Thyroid gland (tissue), 4 donors: ENCODE measurements at regions not wholly inside any gene's neighbourhood (a gene's known extent, or its start where the extent isn't known, plus 50 kb on each side); places are given as distances from the start of the nearest gene placed in this dataset.

ENCODE experiments used
- DNase-seq, 2 donors: peaks; one replicate each; pipeline ENCODE4 v3.0.0-alpha.2; 2019
- H3K27ac ChIP-seq, 3 donors: fragments of 200-600 bp; sonication (generic); 1 replicate in 2 of 3; 2 replicates in 1 of 3; pipeline ENCODE4 v1.5.1; 2016 to 2019; ENCODE audit warnings: mild to moderate bottlenecking in 1 of 3, moderate library complexity in 1 of 3
- H3K27me3 ChIP-seq: fragments of 200-600 bp; sonication (generic); one replicate; pipeline ENCODE4 v1.5.1; 2019
- H3K36me3 ChIP-seq, 2 donors: fragments of 200-600 bp; sonication (generic); one replicate each; pipeline ENCODE4 v1.5.1; 2016 to 2019
- H3K4me1 ChIP-seq, 2 donors: fragments of 200-600 bp; sonication (generic); one replicate each; pipeline ENCODE4 v1.5.1; 2017 to 2019
- H3K4me3 ChIP-seq, 3 donors: fragments of 200-600 bp; sonication (generic); replicated peaks in 1 of 3; 1 replicate in 2 of 3; 2 replicates in 1 of 3; pipeline ENCODE4 v1.5.1; 2016; ENCODE audit warnings: mild to moderate bottlenecking in 1 of 3
- H3K9me3 ChIP-seq: fragments of 200-600 bp; sonication (generic); one replicate; pipeline ENCODE4 v1.5.1; 2017
- CTCF ChIP-seq, 6 experiments: fragments of 200-600 bp in 3 of 6; fragments of 450-650 bp in 3 of 6; sonication (generic) in 3 of 6; IDR thresholded peaks; one replicate each; pipeline ENCODE4 v1.5.1; 2016 to 2019; ENCODE audit warnings: antibody characterized with exemption in 6 of 6, mild to moderate bottlenecking in 2 of 6, inconsistent platforms in 1 of 6, moderate library complexity in 1 of 6
- POLR2A ChIP-seq, 2 donors: fragments of 450-650 bp; IDR thresholded peaks; one replicate each; pipeline ENCODE4 v1.6.1; 2017; ENCODE audit warnings: antibody characterized with exemption in 2 of 2, mild to moderate bottlenecking in 2 of 2, moderate library complexity in 1 of 2
- WGBS, 2 donors: methylation state at CpG; one replicate each; pipeline ENCODE4 v1.1.5; 2017; 5-methylcytosine and 5-hydroxymethylcytosine counted together
- intact Hi-C: fragments of 100-400 bp; cut with DNase I; formaldehyde crosslinking; loops from one replicate; pipeline ENCODE4 v1.15.1; 2023

GRCh38 chr16:56122251-56122650 is 69.0 kb upstream of the GNAO1 start:
- 90 to 91% methylated on average over 2 of the region's 2 CpGs for whole genome bisulfite sequencing, 2 donors
- intact Hi-C loops, result no loop called here
- Histone ChIP-seq H3K36me3 (no peaks in the 10 kb centered on the region), H3K27me3 (no peaks in the 10 kb centered on the region), H3K9me3 (no peaks in the 10 kb centered on the region), H3K27ac (no peak overlapping the region), H3K4me3 (no peak overlapping the region), H3K4me1 (no peaks in the 10 kb centered on the region)
- no peak for DNase-seq
- TF ChIP-seq CTCF (IDR thresholded peaks at IDR 0.05) (no peak), POLR2A (IDR thresholded peaks at IDR 0.05) (no peak)

GRCh38 chr16:56121156-56121500 is 70.2 kb upstream of the GNAO1 start:
- no peaks in the 10 kb centered on the region for H3K36me3 ChIP-seq
- no peaks in the 10 kb centered on the region for H3K9me3 ChIP-seq
- no peak overlapping the region for H3K4me3 ChIP-seq
- no peak overlapping the region for H3K27ac ChIP-seq
- no peak for TF ChIP-seq CTCF (IDR thresholded peaks at IDR 0.05)
- no peak for TF ChIP-seq POLR2A (IDR thresholded peaks at IDR 0.05)
- no peaks in the 10 kb centered on the region for H3K4me1 ChIP-seq
- no peak for DNase-seq
- intact Hi-C loops, result no loop called here
- WGBS, 2 donors, result 98 to 100% methylated on average over 2 of the region's 2 CpGs
- H3K27me3 ChIP-seq, result no peaks in the 10 kb centered on the region

GRCh38 chr16:56120447-56121155 is 70.7 kb upstream of the GNAO1 start:
- Histone ChIP-seq H3K27ac (no peak overlapping the region), H3K4me1 (no peaks in the 10 kb centered on the region), H3K27me3 (no peaks in the 10 kb centered on the region), H3K36me3 (no peaks in the 10 kb centered on the region), H3K9me3 (no peaks in the 10 kb centered on the region), H3K4me3 (no peak overlapping the region)
- TF ChIP-seq CTCF (IDR thresholded peaks at IDR 0.05), result no peak
- no peak for TF ChIP-seq POLR2A (IDR thresholded peaks at IDR 0.05)
- 87 to 88% methylated on average over 3 of the region's 3 CpGs for WGBS, 2 donors
- intact Hi-C loops, result no loop called here
- DNase-seq, result no peak

GRCh38 chr16:56119133-56119532 is 72.2 kb upstream of the GNAO1 start:
- intact Hi-C loops, result no loop called here
- Histone ChIP-seq H3K27me3 (no peaks in the 10 kb centered on the region), H3K4me3 (no peak overlapping the region), H3K36me3 (no peaks in the 10 kb centered on the region), H3K9me3 (no peaks in the 10 kb centered on the region), H3K27ac (no peak overlapping the region), H3K4me1 (no peaks in the 10 kb centered on the region)
- no peak for DNase-seq
- 77 to 87% methylated on average over 2 of the region's 2 CpGs for WGBS, 2 donors
- TF ChIP-seq CTCF (IDR thresholded peaks at IDR 0.05) (no peak), POLR2A (IDR thresholded peaks at IDR 0.05) (no peak)

- no peaks in the 10 kb centered on the region for H3K4me1 ChIP-seq
- H3K27me3 ChIP-seq, result no peaks in the 10 kb centered on the region
- no peak for DNase-seq
- TF ChIP-seq POLR2A (IDR thresholded peaks at IDR 0.05), result no peak
- TF ChIP-seq CTCF (IDR thresholded peaks at IDR 0.05), result no peak
- H3K36me3 ChIP-seq, result no peaks in the 10 kb centered on the region
- intact Hi-C loops, result no loop called here
- no peak overlapping the region for H3K27ac ChIP-seq
- H3K4me3 ChIP-seq, result no peak overlapping the region
- H3K9me3 ChIP-seq, result no peaks in the 10 kb centered on the region
- WGBS, 2 donors, result 68 to 76% methylated on average over 1 of the region's 1 CpG
These were observed 74.7 kb upstream of the GNAO1 start for GRCh38 chr16:56116577-56116964.
